Stimulated activated naive CD8-positive, alpha-beta T cell treated with anti-CD3 and anti-CD28 coated beads, Interleukin-15, amount 100 ng/mL, for 72 hours (primary cell): ENCODE measurements at regions not wholly inside any gene's neighbourhood (a gene's known extent, or its start where the extent isn't known, plus 50 kb on each side); places are given as distances from the start of the nearest gene placed in this dataset.
"Not testable (repeated sequence)": the region's sequence is repeated elsewhere in the genome, so short reads cannot be mapped to it uniquely, and the experiment has no call there.

Experiments used
- ATAC-seq: fragments of 150-1000 bp; cut with Tn5 transposase; 2 replicates; pipeline ENCODE4 v1.10.0; 2021; ENCODE audit warnings: mild to moderate bottlenecking, moderate library complexity
- DNase-seq, 2 donors: peaks; one replicate each; pipeline ENCODE4 v3.0.0; 2021 to 2022
- H3K27ac Mint-ChIP-seq, 2 donors: one replicate each; pipeline ENCODE4 v1.8.0; 2022; ENCODE audit warnings: mild to moderate bottlenecking in 2 of 2, mixed read lengths in 2 of 2, moderate library complexity in 2 of 2
- H3K27me3 Mint-ChIP-seq: one replicate; pipeline ENCODE4 v1.8.0; 2022; ENCODE audit warnings: mixed read lengths
- H3K4me1 Mint-ChIP-seq: one replicate; pipeline ENCODE4 v1.8.0; 2022; ENCODE audit warnings: mild to moderate bottlenecking, mixed read lengths
- H3K4me3 Mint-ChIP-seq, 2 donors: one replicate each; pipeline ENCODE4 v1.8.0; 2022; ENCODE audit warnings: mild to moderate bottlenecking in 2 of 2, mixed read lengths in 2 of 2, moderate library complexity in 1 of 2
- H3K9me3 Mint-ChIP-seq, 2 donors: one replicate each; pipeline ENCODE4 v1.8.0; 2022; ENCODE audit warnings: mixed read lengths in 2 of 2

DNA sequence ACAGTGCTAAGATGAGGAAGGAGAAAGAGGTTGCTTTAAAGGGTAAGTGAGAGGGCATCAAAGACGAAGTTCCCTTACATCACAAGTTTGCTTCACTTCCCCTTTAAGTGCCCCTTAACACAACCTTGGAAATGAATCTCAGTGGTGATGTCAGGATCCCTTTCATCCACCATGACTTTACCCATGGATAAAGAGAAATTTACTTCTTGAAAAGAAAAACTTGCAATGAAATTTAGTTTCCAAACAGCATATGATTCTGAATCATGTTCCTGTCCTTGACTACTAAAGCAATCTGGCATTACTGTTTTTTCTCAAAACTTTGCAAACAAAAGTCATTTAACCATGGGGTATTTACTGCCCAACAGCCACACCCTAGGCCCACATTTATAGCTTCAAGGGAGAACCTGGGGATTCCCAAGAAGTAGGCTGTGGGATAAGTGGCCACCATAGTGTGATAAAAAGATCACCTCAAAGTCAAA, 135.9 kb downstream of the ITGB8 start:
- no peak for ATAC-seq

DNA sequence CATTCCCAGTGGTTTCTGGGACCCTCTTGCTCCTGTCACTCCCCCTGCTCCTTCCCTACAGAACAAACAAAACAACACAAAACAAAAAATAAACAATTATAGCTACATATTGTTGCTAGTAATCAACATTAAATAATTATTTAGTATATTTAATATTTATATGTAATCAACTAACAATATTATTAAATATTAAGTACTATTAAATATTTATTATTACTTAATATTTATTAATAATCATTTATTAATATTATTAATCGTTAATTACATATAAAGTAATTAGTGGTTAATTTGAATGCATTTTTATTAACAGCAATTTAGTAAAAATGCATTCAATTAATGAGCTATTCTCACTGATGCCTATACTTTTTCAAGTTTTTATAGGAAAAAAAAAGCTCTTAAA, 139.4 kb downstream of the ITGB8 start:
- no peak overlapping the region for H3K4me3 Mint-ChIP-seq

More for the DNA sequence above, 135.9 kb downstream of the ITGB8 start:
- Mint-ChIP-seq H3K9me3 (peaks cover 0 to 8% of the 10 kb centered on the region in 2 donors), H3K4me3 (no peak overlapping the region), H3K27me3 (no peaks in the 10 kb centered on the region), H3K4me1 (no peaks in the 10 kb centered on the region), H3K27ac (no peak overlapping the region)
- DNase-seq, result no peak

GRCh38 chr7:20470726-20471125, 140.0 kb downstream of the ITGB8 start:
- Mint-ChIP-seq H3K4me3 (no peak overlapping the region), H3K4me1 (no peaks in the 10 kb centered on the region), H3K27me3 (no peaks in the 10 kb centered on the region), H3K27ac (no peak overlapping the region), H3K9me3 (peaks cover 0 to 10% of the 10 kb centered on the region in 2 donors)
- DNase-seq, result no peak
- no peak for ATAC-seq

More for the DNA sequence above, 139.4 kb downstream of the ITGB8 start:
- H3K4me1 Mint-ChIP-seq, result no peaks in the 10 kb centered on the region
- H3K27me3 Mint-ChIP-seq, result no peaks in the 10 kb centered on the region
- ATAC-seq (no peak), DNase-seq (no peak)
- peaks cover 0 to 10% of the 10 kb centered on the region in 2 donors for H3K9me3 Mint-ChIP-seq
- no peak overlapping the region for H3K27ac Mint-ChIP-seq

DNA sequence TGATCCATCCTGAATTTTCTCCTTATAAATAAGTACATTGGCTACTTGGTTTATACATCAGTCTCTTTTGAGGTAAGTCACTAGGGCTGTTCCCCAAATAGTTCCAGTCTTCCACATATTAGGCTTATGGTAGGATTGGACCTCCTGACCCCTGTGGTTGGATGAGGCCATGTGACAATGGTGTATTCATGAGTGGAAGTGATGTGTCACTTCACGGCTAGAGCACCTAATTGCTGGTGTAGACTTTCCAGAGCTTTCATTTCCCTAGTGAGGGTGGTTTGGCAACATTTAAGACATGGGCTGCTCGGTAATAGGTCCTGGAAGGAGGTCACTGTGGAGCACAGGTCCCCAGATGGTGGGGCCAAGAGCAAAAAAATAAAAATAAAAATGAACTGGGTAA, 141.2 kb upstream of the ABCB5 start:
- no peak for ATAC-seq
- Mint-ChIP-seq H3K4me3 (no peak overlapping the region), H3K9me3 (peaks cover 0 to 10% of the 10 kb centered on the region in 2 donors), H3K27ac (no peak overlapping the region), H3K27me3 (no peaks in the 10 kb centered on the region), H3K4me1 (no peaks in the 10 kb centered on the region)
- DNase-seq, result no peak

DNA sequence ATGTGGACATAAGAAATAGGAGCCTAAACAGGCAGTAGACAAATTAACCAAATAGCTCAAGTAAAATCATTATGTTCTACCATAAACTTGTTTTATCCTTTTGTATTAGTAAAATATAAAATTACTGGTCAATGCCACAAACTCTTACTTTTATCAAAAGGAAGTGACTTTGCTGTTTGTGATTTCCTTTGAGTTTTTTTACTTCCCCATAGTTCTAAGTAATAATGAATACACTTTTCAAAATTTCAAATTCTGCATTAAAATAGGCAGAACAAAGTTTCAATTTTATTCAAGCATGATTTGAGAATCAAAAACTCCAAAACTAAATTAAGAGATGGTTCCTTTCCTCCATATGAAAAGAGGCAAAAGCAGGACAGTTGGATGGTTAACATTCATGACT, 139.7 kb upstream of the ABCB5 start:
- ATAC-seq (no peak), DNase-seq (no peak)
- Mint-ChIP-seq H3K9me3 (peaks cover 0 to 6% of the 10 kb centered on the region in 2 donors), H3K4me1 (no peaks in the 10 kb centered on the region), H3K27me3 (no peaks in the 10 kb centered on the region), H3K4me3 (no peak overlapping the region), H3K27ac (no peak overlapping the region)

GRCh38 chr7:20477067-20477466, 138.4 kb upstream of the ABCB5 start:
- no peaks in the 10 kb centered on the region for H3K4me1 Mint-ChIP-seq
- H3K27me3 Mint-ChIP-seq, result no peaks in the 10 kb centered on the region
- H3K27ac Mint-ChIP-seq, result no peak overlapping the region
- H3K9me3 Mint-ChIP-seq, result no peaks in the 10 kb centered on the region
- no peak overlapping the region for H3K4me3 Mint-ChIP-seq
- ATAC-seq, result no peak
- DNase-seq, result no peak

DNA sequence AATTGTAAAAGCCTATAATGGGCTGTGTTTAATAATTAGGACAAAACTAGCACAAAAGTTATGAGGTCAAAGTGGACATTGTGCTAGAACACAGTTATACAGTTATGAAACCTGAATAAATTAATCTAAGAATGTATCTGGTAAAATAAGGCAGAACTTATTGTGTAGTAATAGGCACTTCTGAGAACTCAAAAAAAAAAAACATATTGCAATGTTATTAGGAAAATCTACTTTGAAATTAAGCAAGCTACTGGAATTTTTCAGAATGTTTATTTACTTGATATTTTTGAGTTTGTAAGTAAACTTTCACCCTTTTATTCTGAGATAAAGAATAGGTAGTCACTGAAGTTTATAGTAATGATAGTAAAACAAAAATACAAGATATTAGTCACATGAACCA, 135.8 kb upstream of the ABCB5 start:
- Mint-ChIP-seq H3K4me3 (no peak overlapping the region), H3K9me3 (no peaks in the 10 kb centered on the region), H3K4me1 (no peaks in the 10 kb centered on the region), H3K27me3 (no peaks in the 10 kb centered on the region), H3K27ac (no peak overlapping the region)
- DNase-seq (no peak), ATAC-seq (no peak)

DNA sequence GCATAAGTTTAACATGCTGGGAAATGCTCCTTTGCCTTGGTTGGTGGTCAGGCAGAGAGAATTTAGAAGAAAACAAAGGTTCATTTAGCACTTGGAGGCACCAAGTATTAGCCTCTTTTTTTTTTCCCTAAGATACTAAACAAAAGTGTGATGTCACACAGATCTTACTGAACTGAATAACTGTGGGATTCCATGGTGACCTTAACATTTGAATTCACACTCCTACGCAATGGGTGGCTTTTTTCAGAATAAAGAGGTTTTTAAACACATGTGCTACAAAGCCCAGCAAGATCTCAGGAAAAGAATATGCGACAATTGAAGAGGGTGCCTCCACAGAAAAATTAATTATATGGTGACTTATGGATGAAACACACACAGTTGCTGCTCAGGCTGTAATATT, 133.4 kb upstream of the ABCB5 start:
- Mint-ChIP-seq H3K4me3 (no peak overlapping the region), H3K27me3 (no peaks in the 10 kb centered on the region), H3K4me1 (no peaks in the 10 kb centered on the region), H3K27ac (no peak overlapping the region), H3K9me3 (peaks cover 0 to 10% of the 10 kb centered on the region in 2 donors)
- ATAC-seq (no peak), DNase-seq (no peak)

GRCh38 chr7:20484356-20484755, 131.1 kb upstream of the ABCB5 start:
- H3K9me3 Mint-ChIP-seq, result peaks cover 14 to 32% of the 10 kb centered on the region in 2 donors
- no peak overlapping the region for H3K27ac Mint-ChIP-seq
- H3K4me3 Mint-ChIP-seq, result no peak overlapping the region
- H3K27me3 Mint-ChIP-seq, result no peaks in the 10 kb centered on the region
- H3K4me1 Mint-ChIP-seq, result no peaks in the 10 kb centered on the region
- DNase-seq, result no peak
- ATAC-seq, result no peak

DNA sequence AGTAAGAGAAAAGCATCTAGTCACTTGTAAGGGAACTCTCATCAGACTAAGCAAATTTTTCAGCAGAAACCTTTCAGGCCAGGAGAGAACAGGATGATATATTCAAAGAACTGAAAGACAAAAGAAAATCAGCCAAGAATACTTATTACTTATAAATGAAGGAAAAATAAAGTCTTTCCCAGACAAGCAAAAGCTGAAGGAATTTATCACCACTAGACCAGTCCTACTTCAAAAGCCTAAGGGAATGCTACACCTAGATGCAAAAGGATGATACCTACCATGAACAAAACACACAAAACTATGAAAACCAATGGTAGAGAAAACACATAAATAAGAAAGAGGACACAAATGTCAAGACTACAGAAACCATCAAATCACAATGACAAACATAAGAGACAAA, 126.6 kb upstream of the ABCB5 start:
- no peak for DNase-seq
- Mint-ChIP-seq H3K4me3 (no peak overlapping the region), H3K27ac (no peak overlapping the region), H3K27me3 (no peaks in the 10 kb centered on the region), H3K4me1 (no peaks in the 10 kb centered on the region), H3K9me3 (peaks cover 14 to 41% of the 10 kb centered on the region in 2 donors)
- ATAC-seq, result no peak

GRCh38 chr7:20491284-20491683, 124.2 kb upstream of the ABCB5 start:
- Mint-ChIP-seq H3K4me1 (no peaks in the 10 kb centered on the region), H3K9me3 (peaks cover 14 to 44% of the 10 kb centered on the region in 2 donors), H3K4me3 (no peak overlapping the region), H3K27ac (no peak overlapping the region), H3K27me3 (no peaks in the 10 kb centered on the region)
- no peak for ATAC-seq
- no peak for DNase-seq

DNA sequence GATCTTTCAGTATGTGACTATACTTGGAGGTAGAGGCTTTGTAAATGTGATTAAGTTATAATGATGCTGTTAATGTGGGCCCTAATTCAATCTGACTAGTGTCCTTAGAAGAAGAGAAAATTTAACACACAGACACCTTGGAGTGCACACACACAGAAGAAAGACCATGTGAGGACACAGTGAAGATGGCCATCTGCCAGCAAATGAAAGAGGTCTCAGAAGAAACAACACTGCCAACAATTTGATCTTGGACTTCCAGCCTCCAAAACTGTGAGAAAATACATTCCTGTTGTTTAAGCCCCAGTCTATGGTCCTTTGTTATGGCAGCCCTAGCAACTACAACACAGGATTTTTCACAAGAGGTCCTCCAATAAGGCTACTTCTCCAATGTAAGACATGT, 120.9 kb upstream of the ABCB5 start:
- Mint-ChIP-seq H3K4me3 (no peak overlapping the region), H3K27ac (no peak overlapping the region), H3K9me3 (peaks cover 13 to 44% of the 10 kb centered on the region in 2 donors)

GRCh38 chr7:20501473-20501872, 114.0 kb upstream of the ABCB5 start:
- DNase-seq, H3K4me3 Mint-ChIP-seq, ATAC-seq, H3K27ac Mint-ChIP-seq, H3K4me1 Mint-ChIP-seq, H3K27me3 Mint-ChIP-seq: not testable (repeated sequence)
- peaks cover 20 to 42% of the 10 kb centered on the region in 2 donors for H3K9me3 Mint-ChIP-seq

More for the DNA sequence above, 120.9 kb upstream of the ABCB5 start:
- no peak for ATAC-seq
- no peaks in the 10 kb centered on the region for H3K4me1 Mint-ChIP-seq
- no peak for DNase-seq
- H3K27me3 Mint-ChIP-seq, result no peaks in the 10 kb centered on the region

DNA sequence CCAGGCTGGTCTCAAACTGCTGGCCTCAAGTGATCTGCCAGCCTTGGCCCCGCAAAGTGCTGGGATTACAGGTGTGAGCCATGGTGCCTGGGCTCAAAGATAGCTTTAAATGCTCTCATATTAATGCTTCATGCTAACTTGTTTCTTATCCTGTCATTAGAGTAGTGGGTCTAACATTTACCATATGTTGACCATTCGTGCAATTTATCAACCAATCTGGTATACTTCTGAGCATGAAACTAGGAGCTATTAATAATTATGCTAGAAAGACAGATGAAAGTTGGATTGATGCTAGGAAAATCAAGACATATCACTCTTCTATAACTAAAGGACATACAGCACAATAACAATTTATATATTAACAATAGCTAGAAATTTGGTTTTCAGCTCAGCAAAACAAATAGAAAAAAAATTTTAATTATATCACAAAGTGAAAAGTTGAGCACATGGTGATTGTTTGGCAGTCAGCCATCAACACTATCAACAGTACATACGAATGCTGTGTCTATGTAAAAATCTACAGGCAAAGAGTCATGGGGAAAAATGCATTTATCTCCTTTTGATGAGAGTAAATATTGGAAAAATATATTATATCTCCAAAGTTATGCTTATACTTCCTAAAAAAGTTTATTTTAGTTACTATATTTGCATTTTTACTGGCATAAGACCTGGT, 112.1 kb upstream of the ABCB5 start:
- Mint-ChIP-seq H3K4me3 (no peak overlapping the region), H3K4me1 (no peaks in the 10 kb centered on the region), H3K27ac (no peak overlapping the region), H3K27me3 (no peaks in the 10 kb centered on the region), H3K9me3 (peaks cover 11 to 25% of the 10 kb centered on the region in 2 donors)
- DNase-seq (no peak), ATAC-seq (no peak)

DNA sequence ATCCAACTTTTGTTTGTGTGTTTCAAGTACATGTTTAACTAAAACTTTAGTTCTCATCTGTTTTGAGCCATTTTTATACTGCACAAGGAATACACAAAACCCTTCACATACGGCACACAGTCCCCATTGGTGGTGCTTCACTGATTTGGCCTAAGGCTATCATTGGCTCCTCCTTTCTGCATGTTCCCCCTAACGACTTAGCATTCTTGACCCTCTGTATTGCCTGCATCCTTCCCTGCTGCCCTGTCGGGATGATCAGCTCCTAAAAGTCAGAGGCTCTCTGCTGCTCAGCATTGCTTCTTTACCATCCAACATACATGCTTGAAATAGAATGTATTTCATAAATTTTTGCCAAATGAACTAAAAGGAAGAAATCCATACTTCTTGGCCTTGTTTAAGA, 111.4 kb upstream of the ABCB5 start:
- Mint-ChIP-seq H3K4me3 (no peak overlapping the region), H3K9me3 (peaks cover 7 to 18% of the 10 kb centered on the region in 2 donors), H3K4me1 (no peaks in the 10 kb centered on the region), H3K27me3 (no peaks in the 10 kb centered on the region), H3K27ac (no peak overlapping the region)
- DNase-seq (no peak), ATAC-seq (no peak)

GRCh38 chr7:20506175-20506574, 109.3 kb upstream of the ABCB5 start:
- peaks cover 0 to 11% of the 10 kb centered on the region in 2 donors for H3K9me3 Mint-ChIP-seq
- ATAC-seq (no peak), DNase-seq (no peak)
- no peak overlapping the region for H3K27ac Mint-ChIP-seq
- no peaks in the 10 kb centered on the region for H3K27me3 Mint-ChIP-seq
- H3K4me1 Mint-ChIP-seq, result no peaks in the 10 kb centered on the region
- no peak overlapping the region for H3K4me3 Mint-ChIP-seq

DNA sequence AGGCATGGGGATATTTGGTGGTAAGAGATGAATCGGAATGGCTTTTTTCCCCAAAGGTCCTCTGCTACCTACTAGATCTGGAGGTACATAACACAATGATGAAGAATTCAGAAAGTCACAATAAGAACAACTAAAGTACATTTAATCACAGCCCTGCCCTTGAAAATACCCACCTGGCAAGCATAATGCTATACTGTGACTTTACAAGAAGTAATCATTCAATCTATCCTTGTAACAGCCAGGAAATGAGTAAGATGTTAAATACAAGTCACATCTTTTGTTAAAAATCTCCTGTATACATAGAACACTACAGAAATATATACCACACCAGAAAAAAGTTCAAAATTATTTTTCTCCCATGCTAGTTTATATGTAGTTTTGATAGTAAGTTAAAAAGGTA, 108.3 kb upstream of the ABCB5 start:
- Mint-ChIP-seq H3K4me1 (no peaks in the 10 kb centered on the region), H3K27ac (no peak overlapping the region), H3K9me3 (peaks cover 0 to 2% of the 10 kb centered on the region in 2 donors), H3K4me3 (no peak overlapping the region), H3K27me3 (no peaks in the 10 kb centered on the region)
- ATAC-seq (no peak), DNase-seq (no peak)
